CD14-positive monocyte (primary cell): ENCODE measurements at regions not wholly inside any gene's neighbourhood (a gene's known extent, or its start where the extent isn't known, plus 50 kb on each side); places are given as distances from the start of the nearest gene placed in this dataset.

ENCODE experiments used
- DNase-seq, 3 donors: peaks; one replicate each; pipeline ENCODE4 v3.0.0-alpha.2; 2011 to 2022
- H2AFZ ChIP-seq: 2 replicates; pipeline ENCODE4 v1.6.0; 2012; ENCODE audit warnings: mild to moderate bottlenecking, low read depth, low read length, inconsistent platforms; ENCODE audit not compliant: insufficient read depth, poor library complexity, severe bottlenecking
- H3K27ac ChIP-seq, 2 donors: 1 replicate in 1 of 2; 2 replicates in 1 of 2; pipeline ENCODE4 v1.5.1; 2012 to 2013; ENCODE audit warnings: low read length in 2 of 2, control low read depth in 1 of 2, inconsistent platforms in 1 of 2, low read depth in 1 of 2, mild to moderate bottlenecking in 1 of 2
- H3K27me3 ChIP-seq, 2 donors: one replicate each; pipeline versions ENCODE4 v1.6.0 to v1.6.1; 2011 to 2013; ENCODE audit warnings: low read length in 2 of 2; ENCODE audit not compliant: control insufficient read depth in 2 of 2, insufficient read depth in 2 of 2
- H3K36me3 ChIP-seq, 2 donors: replicated peaks in 1 of 2; 1 replicate in 1 of 2; 2 replicates in 1 of 2; pipeline versions ENCODE4 v1.5.1 to v1.6.1; 2012 to 2013; ENCODE audit warnings: low read length in 2 of 2, control low read depth in 1 of 2, inconsistent platforms in 1 of 2, mild to moderate bottlenecking in 1 of 2; ENCODE audit not compliant: insufficient read depth in 2 of 2, control insufficient read depth in 1 of 2
- H3K4me1 ChIP-seq, 2 donors: 1 replicate in 1 of 2; 2 replicates in 1 of 2; pipeline versions ENCODE4 v1.5.1 to v1.6.1; 2012 to 2013; ENCODE audit warnings: low read length in 2 of 2, control low read depth in 1 of 2, inconsistent platforms in 1 of 2, mild to moderate bottlenecking in 1 of 2, moderate library complexity in 1 of 2; ENCODE audit not compliant: insufficient read depth in 2 of 2, control insufficient read depth in 1 of 2
- H3K4me2 ChIP-seq: replicated peaks from 2 replicates; pipeline ENCODE3; 2012; ENCODE audit warnings: low read length, moderate library complexity, mild to moderate bottlenecking; ENCODE audit not compliant: poor library complexity, severe bottlenecking; ENCODE audit errors: extremely low read depth
- H3K4me3 ChIP-seq, 3 experiments: fragments of 200-600 bp in 1 of 3; sonication (generic) in 1 of 3; replicated peaks in 1 of 3; 1 replicate in 2 of 3; 2 replicates in 1 of 3; pipeline ENCODE4 v1.5.1; 2011 to 2013; ENCODE audit warnings: low read length in 3 of 3, mild to moderate bottlenecking in 3 of 3, control low read depth in 2 of 3, low read depth in 2 of 3, inconsistent platforms in 1 of 3, moderate library complexity in 1 of 3
- H3K79me2 ChIP-seq: 2 replicates; pipeline ENCODE4 v1.6.0; 2012; ENCODE audit warnings: mild to moderate bottlenecking, control low read depth, inconsistent platforms, low read length, moderate library complexity; ENCODE audit not compliant: insufficient read depth
- H3K9ac ChIP-seq: 2 replicates; pipeline ENCODE4 v1.6.0; 2017; ENCODE audit warnings: low read length, mild to moderate bottlenecking; ENCODE audit not compliant: insufficient read depth, poor library complexity, severe bottlenecking
- H3K9me3 ChIP-seq, 2 donors: replicated peaks in 1 of 2; 1 replicate in 1 of 2; 2 replicates in 1 of 2; pipeline versions ENCODE4 v1.5.1 to v1.6.1; 2012 to 2013; ENCODE audit warnings: low read length in 2 of 2, control low read depth in 1 of 2; ENCODE audit not compliant: control insufficient read depth in 1 of 2, insufficient read depth in 1 of 2
- H4K20me1 ChIP-seq: 2 replicates; pipeline ENCODE4 v1.6.0; 2012; ENCODE audit warnings: mild to moderate bottlenecking, low read length, control low read depth, moderate library complexity; ENCODE audit not compliant: insufficient read depth
- H3K27ac Mint-ChIP-seq, 7 donors: one replicate each; pipeline ENCODE4 v1.8.0; 2020; ENCODE audit warnings: mild to moderate bottlenecking in 7 of 7, mixed read lengths in 7 of 7, moderate library complexity in 6 of 7, inconsistent platforms in 2 of 7
- H3K27me3 Mint-ChIP-seq, 3 donors: one replicate each; pipeline ENCODE4 v1.8.0; 2021 to 2022; ENCODE audit warnings: low read depth in 3 of 3, mild to moderate bottlenecking in 3 of 3, mixed read lengths in 3 of 3, moderate library complexity in 3 of 3, inconsistent platforms in 1 of 3
- H3K36me3 Mint-ChIP-seq, 2 donors: one replicate each; pipeline ENCODE4 v1.8.0; 2020; ENCODE audit warnings: mixed read lengths in 2 of 2, inconsistent platforms in 1 of 2, mild to moderate bottlenecking in 1 of 2
- H3K4me1 Mint-ChIP-seq: one replicate; pipeline ENCODE4 v1.8.0; 2020; ENCODE audit warnings: mild to moderate bottlenecking, mixed read lengths
- H3K4me3 Mint-ChIP-seq, 2 donors: one replicate each; pipeline ENCODE4 v1.8.0; 2020; ENCODE audit warnings: mild to moderate bottlenecking in 2 of 2, mixed read lengths in 2 of 2, moderate library complexity in 1 of 2
- H3K9me3 Mint-ChIP-seq, 7 donors: one replicate each; pipeline ENCODE4 v1.8.0; 2020 to 2022; ENCODE audit warnings: mixed read lengths in 7 of 7, mild to moderate bottlenecking in 6 of 7, moderate library complexity in 6 of 7, inconsistent platforms in 2 of 7
- WGBS: methylation state at CpG from one replicate; pipeline ENCODE4 v1.1.5; 2013; ENCODE audit warnings: missing lambda C conversion rate; ENCODE audit not compliant: insufficient coverage; 5-methylcytosine and 5-hydroxymethylcytosine counted together
- intact Hi-C, 2 donors: fragments of 100-400 bp; cut with micrococcal nuclease; formaldehyde crosslinking; loops; one replicate each; pipeline versions ENCODE4 v1.15.0 to v1.15.1; 2023
- TF ChIP-seq, protein P1 (sequence below): fragments of 200-600 bp; IDR thresholded peaks from one replicate; pipeline ENCODE4 v1.8.0; 2022; ENCODE audit warnings: antibody characterized with exemption, mild to moderate bottlenecking

DNA sequence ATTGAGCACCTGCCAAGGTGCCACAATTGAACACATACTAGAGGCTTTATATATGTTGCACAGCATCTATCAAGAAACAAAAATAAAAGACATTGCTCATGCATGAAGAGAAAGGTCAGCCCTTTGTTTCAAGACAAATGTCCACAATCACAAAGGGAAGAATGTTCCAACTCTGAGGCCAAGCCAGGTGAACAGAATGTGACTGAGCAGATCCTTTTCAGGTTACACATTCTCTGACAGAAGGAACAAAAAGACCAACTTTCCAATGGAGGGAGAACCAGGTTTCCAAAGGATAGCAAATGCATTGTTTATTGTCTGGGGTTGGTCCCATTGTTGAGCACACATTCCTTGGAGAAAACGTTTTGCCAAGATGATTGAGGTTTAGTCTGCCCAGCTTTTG lies 50.2 kb upstream of the FAM174B start:
- Histone ChIP-seq H3K9me3 (no peaks in the 10 kb centered on the region), H4K20me1 (no peaks in the 10 kb centered on the region), H3K79me2 (no peaks in the 10 kb centered on the region), H3K4me3 (no peak overlapping the region), H2AFZ (no peak overlapping the region), H3K4me1 (no peaks in the 10 kb centered on the region), H3K4me2 (no peak overlapping the region), H3K27ac (no peak overlapping the region), H3K9ac (no peak overlapping the region), H3K36me3 (no peaks in the 10 kb centered on the region), H3K27me3 (no peaks in the 10 kb centered on the region)
- Mint-ChIP-seq H3K4me3 (no peak overlapping the region), H3K36me3 (peaks cover 1 to 4% of the 10 kb centered on the region in 2 donors), H3K4me1 (peaks cover 9% of the 10 kb centered on the region), H3K9me3 (peaks cover 0 to 4% (median 0%) of the 10 kb centered on the region in 7 donors), H3K27ac (no peak overlapping the region), H3K27me3 (peaks cover 0 to 11% (median 2%) of the 10 kb centered on the region in 3 donors)
- no peak for DNase-seq
- WGBS = 50% methylated on average over 1 of the region's 1 CpG
- TF ChIP-seq, protein P1, sequence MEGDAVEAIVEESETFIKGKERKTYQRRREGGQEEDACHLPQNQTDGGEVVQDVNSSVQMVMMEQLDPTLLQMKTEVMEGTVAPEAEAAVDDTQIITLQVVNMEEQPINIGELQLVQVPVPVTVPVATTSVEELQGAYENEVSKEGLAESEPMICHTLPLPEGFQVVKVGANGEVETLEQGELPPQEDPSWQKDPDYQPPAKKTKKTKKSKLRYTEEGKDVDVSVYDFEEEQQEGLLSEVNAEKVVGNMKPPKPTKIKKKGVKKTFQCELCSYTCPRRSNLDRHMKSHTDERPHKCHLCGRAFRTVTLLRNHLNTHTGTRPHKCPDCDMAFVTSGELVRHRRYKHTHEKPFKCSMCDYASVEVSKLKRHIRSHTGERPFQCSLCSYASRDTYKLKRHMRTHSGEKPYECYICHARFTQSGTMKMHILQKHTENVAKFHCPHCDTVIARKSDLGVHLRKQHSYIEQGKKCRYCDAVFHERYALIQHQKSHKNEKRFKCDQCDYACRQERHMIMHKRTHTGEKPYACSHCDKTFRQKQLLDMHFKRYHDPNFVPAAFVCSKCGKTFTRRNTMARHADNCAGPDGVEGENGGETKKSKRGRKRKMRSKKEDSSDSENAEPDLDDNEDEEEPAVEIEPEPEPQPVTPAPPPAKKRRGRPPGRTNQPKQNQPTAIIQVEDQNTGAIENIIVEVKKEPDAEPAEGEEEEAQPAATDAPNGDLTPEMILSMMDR = no peak
- intact Hi-C loops = no loop called here

DNA sequence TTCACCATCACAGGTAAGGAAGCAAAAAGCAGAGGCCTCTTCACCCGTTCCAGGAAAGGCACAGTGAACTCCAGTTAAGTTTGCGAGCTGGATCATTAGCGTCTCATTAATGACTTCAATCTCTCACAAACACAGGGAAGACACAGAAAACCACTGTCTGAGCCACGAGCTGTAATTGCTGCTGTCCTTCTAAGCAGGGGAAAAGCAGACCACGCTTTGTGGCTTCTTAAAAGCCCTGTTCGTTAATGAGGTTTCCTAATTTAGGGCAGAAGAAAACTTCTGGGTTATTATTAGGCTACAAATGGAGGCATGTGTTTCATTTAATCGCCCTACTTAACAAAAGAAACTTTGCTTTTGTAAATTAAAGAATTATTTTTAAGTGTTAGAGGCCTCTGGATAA lies 50.6 kb upstream of the FAM174B start:
- no peaks in the 10 kb centered on the region for H3K9me3 ChIP-seq
- no peaks in the 10 kb centered on the region for H3K36me3 ChIP-seq
- no peak overlapping the region for H3K4me3 ChIP-seq
- intact Hi-C loops = no loop called here
- H3K27ac Mint-ChIP-seq = no peak overlapping the region
- peaks cover 9% of the 10 kb centered on the region for H3K4me1 Mint-ChIP-seq
- WGBS = 45% methylated on average over 6 of the region's 7 CpGs
- no peak for DNase-seq
- H3K79me2 ChIP-seq = no peaks in the 10 kb centered on the region
- no peak overlapping the region for H3K4me2 ChIP-seq
- H2AFZ ChIP-seq = no peak overlapping the region
- no peaks in the 10 kb centered on the region for H3K27me3 ChIP-seq
- H3K4me1 ChIP-seq = no peaks in the 10 kb centered on the region
- peaks cover 0 to 11% (median 2%) of the 10 kb centered on the region in 3 donors for H3K27me3 Mint-ChIP-seq
- H3K9ac ChIP-seq = no peak overlapping the region
- H3K36me3 Mint-ChIP-seq = peaks cover 1 to 4% of the 10 kb centered on the region in 2 donors
- no peak overlapping the region for H3K4me3 Mint-ChIP-seq
- TF ChIP-seq, protein P1 = no peak
- no peak overlapping the region for H3K27ac ChIP-seq
- no peaks in the 10 kb centered on the region for H4K20me1 ChIP-seq
- H3K9me3 Mint-ChIP-seq = peaks cover 0 to 4% (median 0%) of the 10 kb centered on the region in 7 donors
